ENCODE measurements at regions not wholly inside any gene's neighbourhood (a gene's known extent, or its start where the extent isn't known, plus 50 kb on each side); places are given as distances from the start of the nearest gene placed in this dataset.

- no peak for TF ChIP-seq CTCF (IDR thresholded peaks at IDR 0.05)
- TF ChIP-seq POLR2A (IDR thresholded peaks at IDR 0.05; ENCODE audit: low read length), result no peak
- TF ChIP-seq CEBPB (IDR thresholded peaks at IDR 0.05), result no peak
- no peak for TF ChIP-seq MAX (IDR thresholded peaks at IDR 0.05)
- no peak for TF ChIP-seq MAFK (IDR thresholded peaks at IDR 0.05; ENCODE audit: partially characterized antibody)
- TF ChIP-seq EP300 (IDR thresholded peaks at IDR 0.05), result no peak
- no peak for TF ChIP-seq E2F6 (IDR thresholded peaks at IDR 0.05; ENCODE audit: borderline replicate concordance, low read depth)
- TF ChIP-seq TFCP2L1 (CRISPR knock-in tag; IDR thresholded peaks at IDR 0.05), result no peak
- no peak for TF ChIP-seq RFX5 (IDR thresholded peaks at IDR 0.05)
- TF ChIP-seq RCOR1 (IDR thresholded peaks at IDR 0.05; ENCODE audit: low read depth, low read length), result no peak
- no peak for TF ChIP-seq JUNB (IDR thresholded peaks at IDR 0.05)
Observed at GRCh38 chr3:80668600-80669294, 900.9 kb upstream of the ROBO1 start.

Data from A549 (cell line).